ENCODE measurements at regions not wholly inside any gene's neighbourhood (a gene's known extent, or its start where the extent isn't known, plus 50 kb on each side); places are given as distances from the start of the nearest gene placed in this dataset.

- no peaks in the 10 kb centered on the region for H3K4me1 Mint-ChIP-seq
- no peak overlapping the region for H3K9ac ChIP-seq (ENCODE audit: low read length)
- 50% methylated on average over 1 of the region's 4 CpGs for whole genome bisulfite sequencing (ENCODE audit: insufficient coverage)
- no peaks in the 10 kb centered on the region for H3K9me3 ChIP-seq (ENCODE audit: control extremely low read depth in 1 of 3, control insufficient read depth in 2 of 3, insufficient read depth in 1 of 3, low read length in 2 of 3)
- peaks cover 0 to 9% (median 5%) of the 10 kb centered on the region in 4 experiments for H3K27me3 ChIP-seq (replicated peaks in 1 of 4; ENCODE audit: control extremely low read depth in 1 of 4, control insufficient read depth in 3 of 4, insufficient read depth in 4 of 4, low read length in 3 of 4)
- peaks cover 39% of the 10 kb centered on the region for H3K27me3 Mint-ChIP-seq
- H3K79me2 ChIP-seq (ENCODE audit: control insufficient read depth, insufficient read depth, low read length), result no peaks in the 10 kb centered on the region
- ATAC-seq (ENCODE audit: low read depth) (no peak), DNase-seq (no peak)
- POLR2A ChIA-PET, result no interaction called here
- no peaks in the 10 kb centered on the region for H4K20me1 ChIP-seq (ENCODE audit: control insufficient read depth, insufficient read depth, low read length, poor library complexity, severe bottlenecking)
- H3K4me3 ChIP-seq (ENCODE audit: control extremely low read depth in 1 of 5, extremely low read depth in 1 of 5, insufficient read depth in 1 of 5, low read depth in 2 of 5, low read length in 4 of 5), result no peak overlapping the region
- no peak overlapping the region for H3K27ac Mint-ChIP-seq
- CTCF ChIA-PET, result no interaction called here
- H3K9me3 Mint-ChIP-seq (ENCODE audit: insufficient read depth), result peaks cover 4% of the 10 kb centered on the region
- no peak overlapping the region for H3K27ac ChIP-seq (ENCODE audit: low read length in 2 of 2)
- no peaks in the 10 kb centered on the region for H3K4me1 ChIP-seq (ENCODE audit: control insufficient read depth in 2 of 2, insufficient read depth in 2 of 2, low read length in 2 of 2)
- intact Hi-C loops (cut with micrococcal nuclease), result no loop called here
- TF ChIP-seq CTCF (IDR thresholded peaks at IDR 0.05) (no peak), EZH2 (IDR thresholded peaks at IDR 0.05; ENCODE audit: borderline replicate concordance, insufficient read depth, low read depth, low read length, poor library complexity, severe bottlenecking) (no peak)
- no peak overlapping the region for H3K4me3 Mint-ChIP-seq
- H3K4me2 ChIP-seq (replicated peaks; ENCODE audit: low read depth, low read length, poor library complexity, severe bottlenecking), result no peak overlapping the region
- H3K36me3 ChIP-seq (replicated peaks in 1 of 2; ENCODE audit: control extremely low read depth in 1 of 2, control insufficient read depth in 1 of 2, extremely low read depth in 1 of 2, insufficient read depth in 2 of 2, low read length in 1 of 2), result no peaks in the 10 kb centered on the region
- H2AFZ ChIP-seq (ENCODE audit: insufficient read depth, low read depth, low read length, poor library complexity, severe bottlenecking), result no peak overlapping the region
These were observed 60.8 kb downstream of the ADRA2A start for GRCh38 chr10:111137587-111137986.

GRCh38 chr10:111138544-111138943, 61.7 kb downstream of the ADRA2A start:
- Histone ChIP-seq H3K4me3 (ENCODE audit: control extremely low read depth in 1 of 5, extremely low read depth in 1 of 5, insufficient read depth in 1 of 5, low read depth in 2 of 5, low read length in 4 of 5) (no peak overlapping the region), H3K9me3 (ENCODE audit: control extremely low read depth in 1 of 3, control insufficient read depth in 2 of 3, insufficient read depth in 1 of 3, low read length in 2 of 3) (no peaks in the 10 kb centered on the region), H3K27me3 (replicated peaks in 1 of 4; ENCODE audit: control extremely low read depth in 1 of 4, control insufficient read depth in 3 of 4, insufficient read depth in 4 of 4, low read length in 3 of 4) (peaks cover 0 to 9% (median 5%) of the 10 kb centered on the region in 4 experiments), H3K79me2 (ENCODE audit: control insufficient read depth, insufficient read depth, low read length) (no peaks in the 10 kb centered on the region), H3K4me1 (ENCODE audit: control insufficient read depth in 2 of 2, insufficient read depth in 2 of 2, low read length in 2 of 2) (no peaks in the 10 kb centered on the region), H3K4me2 (replicated peaks; ENCODE audit: low read depth, low read length, poor library complexity, severe bottlenecking) (no peak overlapping the region), H2AFZ (ENCODE audit: insufficient read depth, low read depth, low read length, poor library complexity, severe bottlenecking) (no peak overlapping the region), H3K27ac (ENCODE audit: low read length in 2 of 2) (no peak overlapping the region), H3K36me3 (replicated peaks in 1 of 2; ENCODE audit: control extremely low read depth in 1 of 2, control insufficient read depth in 1 of 2, extremely low read depth in 1 of 2, insufficient read depth in 2 of 2, low read length in 1 of 2) (no peaks in the 10 kb centered on the region), H3K9ac (ENCODE audit: low read length) (no peak overlapping the region), H4K20me1 (ENCODE audit: control insufficient read depth, insufficient read depth, low read length, poor library complexity, severe bottlenecking) (no peaks in the 10 kb centered on the region)
- WGBS (ENCODE audit: insufficient coverage), result 94% methylated on average over 3 of the region's 7 CpGs
- H3K4me3 Mint-ChIP-seq, result no peak overlapping the region
- peaks cover 39% of the 10 kb centered on the region for H3K27me3 Mint-ChIP-seq
- ChIA-PET CTCF (no interaction called here), POLR2A (no interaction called here)
- H3K9me3 Mint-ChIP-seq (ENCODE audit: insufficient read depth), result peaks cover 4% of the 10 kb centered on the region
- no peak for TF ChIP-seq EZH2 (IDR thresholded peaks at IDR 0.05; ENCODE audit: borderline replicate concordance, insufficient read depth, low read depth, low read length, poor library complexity, severe bottlenecking)
- no peak for TF ChIP-seq CTCF (IDR thresholded peaks at IDR 0.05)
- ATAC-seq (ENCODE audit: low read depth) (no peak), DNase-seq (no peak)
- intact Hi-C loops (cut with micrococcal nuclease), result no loop called here
- no peak overlapping the region for H3K27ac Mint-ChIP-seq
- no peaks in the 10 kb centered on the region for H3K4me1 Mint-ChIP-seq
